ENCODE measurements at regions not wholly inside any gene's neighbourhood (a gene's known extent, or its start where the extent isn't known, plus 50 kb on each side); places are given as distances from the start of the nearest gene placed in this dataset.

GRCh38 chr10:120700426-120700825 lies 150.7 kb upstream of the WDR11 start:
- no peak overlapping the region for H3K9ac ChIP-seq (ENCODE audit: low read length)

GRCh38 chr10:120701381-120701780 lies 149.8 kb upstream of the WDR11 start:
- Histone ChIP-seq H3K27me3 (replicated peaks; ENCODE audit: insufficient read depth, low read length) (no peaks in the 10 kb centered on the region), H3K9me3 (replicated peaks; ENCODE audit: insufficient read depth, low read length) (0 out of 2 replicates have a peak, but pooled peaks cover 5% of the 10 kb centered on the region), H3K36me3 (replicated peaks; ENCODE audit: insufficient read depth, low read length) (no peaks in the 10 kb centered on the region), H3K4me1 (ENCODE audit: low read length) (no peaks in the 10 kb centered on the region), H3K79me2 (ENCODE audit: low read length) (no peaks in the 10 kb centered on the region), H3K4me2 (ENCODE audit: low read depth, low read length) (no peak overlapping the region), H3K4me3 (ENCODE audit: low read length) (no peak overlapping the region), H3F3A (ENCODE audit: insufficient read depth, low read length) (no peaks in the 10 kb centered on the region), H3K9ac (ENCODE audit: low read length) (no peak overlapping the region), H3K27ac (ENCODE audit: low read length) (no peak overlapping the region), H4K20me1 (ENCODE audit: insufficient read depth, low read length) (no peaks in the 10 kb centered on the region), H3K9me2 (replicated peaks; ENCODE audit: insufficient read depth, low read length) (no peaks in the 10 kb centered on the region), H2AFZ (ENCODE audit: low read length) (no peak overlapping the region)
- TF ChIP-seq CTCF (IDR thresholded peaks at IDR 0.05; ENCODE audit: low read length): no peak
- TF ChIP-seq EZH2 (optimal IDR thresholded peaks at IDR 0.05; ENCODE audit: low read depth, low read length): no peak
- no peak for TF ChIP-seq EZH2phosphoT487 (IDR thresholded peaks at IDR 0.05; ENCODE audit: low read length)
- no peak for DNase-seq

More at GRCh38 chr10:120700426-120700825, 150.7 kb upstream of the WDR11 start:
- H3K36me3 ChIP-seq (replicated peaks; ENCODE audit: insufficient read depth, low read length): no peaks in the 10 kb centered on the region
- no peak for TF ChIP-seq EZH2phosphoT487 (IDR thresholded peaks at IDR 0.05; ENCODE audit: low read length)
- no peak for TF ChIP-seq CTCF (IDR thresholded peaks at IDR 0.05; ENCODE audit: low read length)
- TF ChIP-seq EZH2 (optimal IDR thresholded peaks at IDR 0.05; ENCODE audit: low read depth, low read length): no peak
- H3K4me1 ChIP-seq (ENCODE audit: low read length): no peaks in the 10 kb centered on the region
- DNase-seq: no peak
- no peaks in the 10 kb centered on the region for H3F3A ChIP-seq (ENCODE audit: insufficient read depth, low read length)
- H4K20me1 ChIP-seq (ENCODE audit: insufficient read depth, low read length): no peaks in the 10 kb centered on the region
- H3K4me2 ChIP-seq (ENCODE audit: low read depth, low read length): no peak overlapping the region
- no peak overlapping the region for H2AFZ ChIP-seq (ENCODE audit: low read length)
- H3K27ac ChIP-seq (ENCODE audit: low read length): no peak overlapping the region
- 0 out of 2 replicates have a peak, but pooled peaks cover 9% of the 10 kb centered on the region for H3K9me3 ChIP-seq (replicated peaks; ENCODE audit: insufficient read depth, low read length)
- no peak overlapping the region for H3K4me3 ChIP-seq (ENCODE audit: low read length)
- no peaks in the 10 kb centered on the region for H3K9me2 ChIP-seq (replicated peaks; ENCODE audit: insufficient read depth, low read length)
- H3K79me2 ChIP-seq (ENCODE audit: low read length): no peaks in the 10 kb centered on the region
- no peaks in the 10 kb centered on the region for H3K27me3 ChIP-seq (replicated peaks; ENCODE audit: insufficient read depth, low read length)

GRCh38 chr10:120702032-120702431 lies 149.1 kb upstream of the WDR11 start:
- Histone ChIP-seq H3K9me2 (replicated peaks; ENCODE audit: insufficient read depth, low read length) (no peaks in the 10 kb centered on the region), H3K27ac (ENCODE audit: low read length) (no peak overlapping the region), H3F3A (ENCODE audit: insufficient read depth, low read length) (no peaks in the 10 kb centered on the region), H3K4me1 (ENCODE audit: low read length) (no peaks in the 10 kb centered on the region), H3K4me2 (ENCODE audit: low read depth, low read length) (no peak overlapping the region), H4K20me1 (ENCODE audit: insufficient read depth, low read length) (no peaks in the 10 kb centered on the region), H3K27me3 (replicated peaks; ENCODE audit: insufficient read depth, low read length) (no peaks in the 10 kb centered on the region), H3K36me3 (replicated peaks; ENCODE audit: insufficient read depth, low read length) (no peaks in the 10 kb centered on the region), H3K9me3 (replicated peaks; ENCODE audit: insufficient read depth, low read length) (0 out of 2 replicates have a peak, but pooled peaks cover 5% of the 10 kb centered on the region), H3K4me3 (ENCODE audit: low read length) (no peak overlapping the region), H3K79me2 (ENCODE audit: low read length) (no peaks in the 10 kb centered on the region), H3K9ac (ENCODE audit: low read length) (no peak overlapping the region), H2AFZ (ENCODE audit: low read length) (no peak overlapping the region)
- TF ChIP-seq CTCF (IDR thresholded peaks at IDR 0.05; ENCODE audit: low read length): no peak
- no peak for TF ChIP-seq EZH2 (optimal IDR thresholded peaks at IDR 0.05; ENCODE audit: low read depth, low read length)
- no peak for TF ChIP-seq EZH2phosphoT487 (IDR thresholded peaks at IDR 0.05; ENCODE audit: low read length)
- no peak for DNase-seq
